HUES64 (cell line): ENCODE measurements at regions not wholly inside any gene's neighbourhood (a gene's known extent, or its start where the extent isn't known, plus 50 kb on each side); places are given as distances from the start of the nearest gene placed in this dataset.

Experiments used
- H3K27ac ChIP-seq: 2 replicates; pipeline ENCODE4 v1.7.0; 2013; ENCODE audit warnings: low read depth, low read length, inconsistent platforms
- H3K27me3 ChIP-seq: 2 replicates; pipeline ENCODE4 v1.6.1; 2013; ENCODE audit warnings: mild to moderate bottlenecking, low read length; ENCODE audit not compliant: insufficient read depth
- H3K36me3 ChIP-seq: 2 replicates; pipeline ENCODE4 v1.6.1; 2013; ENCODE audit warnings: mild to moderate bottlenecking, low read length; ENCODE audit not compliant: insufficient read depth
- H3K4me1 ChIP-seq: 2 replicates; pipeline ENCODE4 v1.6.1; 2013; ENCODE audit warnings: mild to moderate bottlenecking, low read length, moderate library complexity; ENCODE audit not compliant: insufficient read depth
- H3K4me3 ChIP-seq: 2 replicates; pipeline ENCODE4 v1.5.1; 2013; ENCODE audit warnings: mild to moderate bottlenecking, low read length, moderate library complexity
- H3K9ac ChIP-seq: 2 replicates; pipeline ENCODE4 v1.6.1; 2013; ENCODE audit warnings: mild to moderate bottlenecking, low read depth, low read length
- H3K9me3 ChIP-seq: 2 replicates; pipeline ENCODE4 v1.6.1; 2013; ENCODE audit warnings: low read depth, low read length; ENCODE audit not compliant: insufficient read depth
- WGBS: fragments of 150-250, 120-280 bp; methylation state at CpG from one replicate; pipeline ENCODE4 v1.1.7; 2013; ENCODE audit warnings: missing lambda C conversion rate; 5-methylcytosine and 5-hydroxymethylcytosine counted together

DNA sequence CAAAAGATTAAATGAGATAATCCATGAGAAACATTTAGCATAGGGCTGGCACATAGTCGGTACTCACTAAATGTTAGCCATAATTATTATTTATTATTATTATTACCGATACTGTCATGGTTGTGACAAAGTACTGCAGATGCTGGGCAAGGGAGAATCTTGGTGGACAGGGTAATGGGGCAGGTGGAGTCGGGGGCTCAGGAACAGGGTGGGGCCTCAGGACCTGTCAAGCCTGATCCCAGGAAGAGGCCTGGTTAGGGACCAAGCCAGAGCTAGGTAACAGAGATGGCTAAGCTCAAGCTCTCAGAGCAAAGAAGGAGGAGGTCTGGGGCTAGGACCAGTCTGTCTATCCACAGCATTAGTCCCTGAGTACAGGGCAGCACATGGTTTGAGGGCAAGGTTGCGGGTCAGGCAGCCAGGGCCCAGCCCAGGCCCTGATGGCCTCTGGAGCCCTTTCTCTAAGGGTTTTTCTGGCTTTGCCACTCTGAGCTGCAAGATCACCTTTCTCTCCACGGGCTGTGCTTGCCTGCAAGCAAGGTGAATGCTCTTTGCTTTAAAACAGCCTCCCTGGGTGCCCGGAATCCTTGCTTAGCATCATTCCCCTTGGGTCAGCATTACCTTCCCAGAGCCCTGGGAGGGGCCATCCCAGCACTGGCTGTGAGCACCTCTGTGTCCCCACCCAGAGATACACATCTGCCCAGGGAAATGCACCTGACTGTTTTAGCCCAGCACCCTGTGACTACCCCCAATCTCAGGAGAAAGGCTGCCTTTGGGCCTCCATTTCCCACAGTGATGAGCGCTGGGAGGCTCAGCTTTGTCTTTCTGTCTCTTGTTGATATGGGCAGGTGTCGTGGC is 572.0 kb downstream of the PTPRU start:
- Histone ChIP-seq H3K9ac (no peak overlapping the region), H3K4me1 (no peaks in the 10 kb centered on the region), H3K27me3 (no peaks in the 10 kb centered on the region), H3K9me3 (no peaks in the 10 kb centered on the region), H3K36me3 (no peaks in the 10 kb centered on the region), H3K4me3 (no peak overlapping the region), H3K27ac (no peak overlapping the region)
- 93% methylated on average over 6 of the region's 8 CpGs for WGBS

DNA sequence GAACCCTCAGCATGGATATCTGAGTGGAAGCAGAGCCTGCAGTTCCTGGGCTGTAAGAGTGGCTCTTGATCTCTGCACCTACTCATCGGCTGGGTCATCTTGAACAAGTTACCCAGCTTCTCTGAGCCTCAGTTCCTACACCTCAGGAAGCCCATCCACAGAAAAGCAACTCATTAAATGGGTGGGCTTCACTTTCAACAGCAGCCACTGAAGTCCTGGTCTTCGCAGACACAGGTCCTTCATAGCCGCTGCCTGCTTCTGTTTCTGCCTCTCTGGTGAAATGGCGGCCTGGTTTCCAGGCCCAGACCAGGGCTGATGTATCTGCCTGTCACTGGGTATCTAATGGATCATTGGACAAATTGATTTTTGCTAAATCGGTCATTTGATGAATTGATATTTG is 571.4 kb downstream of the PTPRU start:
- no peaks in the 10 kb centered on the region for H3K36me3 ChIP-seq
- no peaks in the 10 kb centered on the region for H3K9me3 ChIP-seq
- H3K4me3 ChIP-seq: no peak overlapping the region
- no peak overlapping the region for H3K27ac ChIP-seq
- no peaks in the 10 kb centered on the region for H3K27me3 ChIP-seq
- H3K9ac ChIP-seq: no peak overlapping the region
- H3K4me1 ChIP-seq: no peaks in the 10 kb centered on the region
- WGBS: 97% methylated on average over 5 of the region's 5 CpGs

DNA sequence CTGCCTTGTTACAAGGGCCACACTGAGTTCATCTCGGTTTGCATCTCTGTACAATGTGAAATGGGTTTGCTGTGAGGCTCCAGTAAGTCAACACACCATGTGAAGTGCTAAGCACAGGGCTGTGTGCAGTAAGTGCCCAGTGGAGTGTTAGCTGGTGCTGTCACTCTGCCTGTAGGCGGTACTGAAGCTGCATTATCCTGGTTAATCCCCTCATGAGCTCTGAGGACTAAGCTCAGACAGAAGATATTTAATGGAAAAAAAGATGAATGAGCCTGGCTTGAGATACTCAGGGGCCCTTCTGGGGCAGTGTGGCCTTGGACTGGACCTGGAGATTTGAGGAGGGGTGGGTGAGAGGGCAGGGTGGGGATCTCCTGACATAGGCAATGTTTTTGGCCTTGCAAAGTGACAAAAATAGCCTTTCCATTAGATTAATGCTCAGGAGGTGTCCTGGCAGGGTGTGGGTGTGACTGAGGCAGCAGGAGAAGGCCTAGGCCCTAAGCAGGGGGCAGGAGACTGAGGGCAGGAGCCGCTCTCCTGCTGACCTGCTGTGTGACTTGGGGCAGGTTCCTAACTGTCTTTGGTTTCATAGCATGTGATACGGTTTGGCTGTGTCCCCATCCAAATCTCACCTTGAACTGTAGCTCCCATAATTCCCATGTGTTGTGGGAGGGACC is 570.5 kb downstream of the PTPRU start:
- no peaks in the 10 kb centered on the region for H3K36me3 ChIP-seq
- no peak overlapping the region for H3K9ac ChIP-seq
- 70% methylated on average over 4 of the region's 4 CpGs for WGBS
- no peaks in the 10 kb centered on the region for H3K27me3 ChIP-seq
- H3K4me1 ChIP-seq: no peaks in the 10 kb centered on the region
- H3K27ac ChIP-seq: no peak overlapping the region
- H3K9me3 ChIP-seq: no peaks in the 10 kb centered on the region
- no peak overlapping the region for H3K4me3 ChIP-seq

DNA sequence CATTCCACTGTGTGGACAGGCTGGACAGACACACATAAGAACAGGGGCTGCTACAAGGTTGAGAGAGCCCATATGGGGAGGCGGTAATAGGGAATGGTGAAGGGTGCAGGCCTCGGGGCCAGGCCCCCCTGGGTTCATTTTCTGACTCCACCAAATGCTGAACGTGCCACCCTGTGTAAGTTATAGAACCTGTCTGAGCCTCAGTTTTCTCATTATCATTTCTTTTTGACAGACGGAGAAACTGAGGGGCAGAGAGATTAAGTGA is 569.5 kb downstream of the PTPRU start:
- no peaks in the 10 kb centered on the region for H3K4me1 ChIP-seq
- H3K9me3 ChIP-seq: no peaks in the 10 kb centered on the region
- H3K9ac ChIP-seq: no peak overlapping the region
- no peaks in the 10 kb centered on the region for H3K36me3 ChIP-seq
- no peak overlapping the region for H3K4me3 ChIP-seq
- WGBS: 98% methylated on average over 4 of the region's 4 CpGs
- no peaks in the 10 kb centered on the region for H3K27me3 ChIP-seq
- no peak overlapping the region for H3K27ac ChIP-seq

DNA sequence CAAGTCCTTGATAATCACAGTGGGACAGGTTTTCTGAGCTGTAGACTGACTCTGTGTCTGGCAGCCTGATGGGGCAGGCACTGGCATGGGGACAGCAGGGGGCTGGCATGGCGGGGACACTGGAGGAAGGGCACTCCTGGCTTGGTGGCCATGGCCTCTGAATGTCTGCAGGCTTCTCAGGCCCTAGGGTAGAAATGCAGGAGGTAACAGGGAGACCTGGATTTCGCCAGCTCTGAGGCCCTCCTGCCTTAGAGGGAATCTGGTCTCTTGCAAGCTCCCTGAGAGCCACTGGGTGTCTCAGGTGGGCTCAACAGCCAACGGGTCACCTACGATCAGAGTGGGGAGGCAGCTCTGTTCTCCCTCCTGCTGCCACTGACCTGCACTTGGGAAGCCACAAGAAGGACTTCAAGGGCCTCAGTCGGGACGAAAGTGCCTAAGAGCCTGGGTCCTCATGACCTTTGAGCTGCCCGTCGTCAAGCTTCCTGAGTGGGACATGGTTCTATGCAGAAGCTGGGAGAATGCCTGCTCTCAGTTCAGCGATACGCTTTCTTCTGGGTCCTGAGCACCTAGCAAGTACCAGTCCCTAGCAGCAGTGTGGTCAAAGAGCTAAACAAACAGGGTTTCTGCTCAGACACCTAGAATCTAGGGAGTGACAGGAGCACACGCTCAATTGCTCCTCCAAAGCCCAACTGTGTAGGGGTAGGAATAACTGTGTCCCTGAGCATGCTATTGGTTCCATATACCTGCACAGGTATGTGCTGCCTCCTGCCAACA is 569.0 kb downstream of the PTPRU start:
- WGBS: 79% methylated on average over 11 of the region's 11 CpGs
- H3K4me3 ChIP-seq: no peak overlapping the region
- H3K4me1 ChIP-seq: no peaks in the 10 kb centered on the region
- H3K27ac ChIP-seq: no peak overlapping the region
- H3K9me3 ChIP-seq: no peaks in the 10 kb centered on the region
- H3K9ac ChIP-seq: no peak overlapping the region
- no peaks in the 10 kb centered on the region for H3K27me3 ChIP-seq
- no peaks in the 10 kb centered on the region for H3K36me3 ChIP-seq

DNA sequence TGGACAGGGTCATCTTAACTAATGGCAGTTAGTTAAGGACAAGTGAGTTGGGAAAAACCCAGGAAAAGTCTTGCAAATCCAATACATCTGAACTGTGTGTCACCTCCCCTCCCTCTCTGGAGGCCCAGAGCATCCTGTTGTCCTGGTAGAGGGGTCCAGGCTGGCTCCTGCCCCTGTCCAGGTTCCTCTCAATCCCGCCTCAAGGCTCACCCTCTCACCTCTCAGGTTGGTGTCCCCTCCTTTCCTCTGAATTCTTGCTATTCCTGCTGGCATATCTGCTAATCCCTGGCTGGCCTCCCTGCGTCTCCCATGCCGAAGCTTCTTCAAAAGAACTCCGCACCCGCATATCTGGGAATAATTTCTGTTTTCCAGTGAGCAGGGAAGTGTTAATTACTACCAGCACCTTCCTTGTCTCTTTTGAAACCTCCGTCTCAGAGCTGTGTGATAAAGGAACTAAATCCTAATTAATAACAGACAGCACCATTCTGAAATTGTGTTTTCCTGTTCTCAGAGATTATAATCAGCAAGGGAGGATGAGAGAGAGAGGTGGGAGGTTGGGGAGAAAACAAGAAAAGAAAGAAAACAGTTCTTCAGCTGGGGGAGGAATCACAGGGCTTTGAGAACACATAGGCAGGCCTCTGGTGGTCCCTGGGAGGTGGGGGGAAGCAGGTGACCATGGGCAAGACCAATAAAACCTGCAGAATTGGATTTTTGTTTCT is 568.0 kb downstream of the PTPRU start:
- H3K27me3 ChIP-seq: no peaks in the 10 kb centered on the region
- no peak overlapping the region for H3K4me3 ChIP-seq
- H3K4me1 ChIP-seq: no peaks in the 10 kb centered on the region
- H3K9me3 ChIP-seq: no peaks in the 10 kb centered on the region
- H3K36me3 ChIP-seq: no peaks in the 10 kb centered on the region
- H3K27ac ChIP-seq: no peak overlapping the region
- H3K9ac ChIP-seq: no peak overlapping the region
- 66% methylated on average over 5 of the region's 6 CpGs for WGBS

DNA sequence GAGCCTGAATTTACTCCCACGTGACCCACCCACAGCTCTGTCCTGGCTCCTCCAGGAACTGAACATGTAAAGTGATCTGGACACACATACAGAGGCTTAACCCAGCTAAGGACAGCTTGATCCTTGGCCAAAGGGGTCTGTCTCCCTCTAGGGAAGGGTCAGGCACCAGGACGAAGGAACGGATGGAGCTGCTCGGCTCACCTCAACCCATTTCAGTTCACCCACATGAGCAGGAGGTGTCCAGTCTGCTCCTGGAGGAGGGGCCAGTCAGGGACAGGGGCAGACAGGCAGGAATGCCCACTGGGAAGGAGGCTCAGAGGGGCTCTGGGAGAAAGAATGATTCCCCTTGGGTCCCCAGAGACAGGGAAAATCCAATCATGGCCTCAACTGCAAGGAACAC is 567.2 kb downstream of the PTPRU start:
- H3K27me3 ChIP-seq: no peaks in the 10 kb centered on the region
- no peaks in the 10 kb centered on the region for H3K4me1 ChIP-seq
- WGBS: 94% methylated on average over 4 of the region's 4 CpGs
- H3K4me3 ChIP-seq: no peak overlapping the region
- H3K27ac ChIP-seq: no peak overlapping the region
- no peak overlapping the region for H3K9ac ChIP-seq
- no peaks in the 10 kb centered on the region for H3K36me3 ChIP-seq
- H3K9me3 ChIP-seq: no peaks in the 10 kb centered on the region

DNA sequence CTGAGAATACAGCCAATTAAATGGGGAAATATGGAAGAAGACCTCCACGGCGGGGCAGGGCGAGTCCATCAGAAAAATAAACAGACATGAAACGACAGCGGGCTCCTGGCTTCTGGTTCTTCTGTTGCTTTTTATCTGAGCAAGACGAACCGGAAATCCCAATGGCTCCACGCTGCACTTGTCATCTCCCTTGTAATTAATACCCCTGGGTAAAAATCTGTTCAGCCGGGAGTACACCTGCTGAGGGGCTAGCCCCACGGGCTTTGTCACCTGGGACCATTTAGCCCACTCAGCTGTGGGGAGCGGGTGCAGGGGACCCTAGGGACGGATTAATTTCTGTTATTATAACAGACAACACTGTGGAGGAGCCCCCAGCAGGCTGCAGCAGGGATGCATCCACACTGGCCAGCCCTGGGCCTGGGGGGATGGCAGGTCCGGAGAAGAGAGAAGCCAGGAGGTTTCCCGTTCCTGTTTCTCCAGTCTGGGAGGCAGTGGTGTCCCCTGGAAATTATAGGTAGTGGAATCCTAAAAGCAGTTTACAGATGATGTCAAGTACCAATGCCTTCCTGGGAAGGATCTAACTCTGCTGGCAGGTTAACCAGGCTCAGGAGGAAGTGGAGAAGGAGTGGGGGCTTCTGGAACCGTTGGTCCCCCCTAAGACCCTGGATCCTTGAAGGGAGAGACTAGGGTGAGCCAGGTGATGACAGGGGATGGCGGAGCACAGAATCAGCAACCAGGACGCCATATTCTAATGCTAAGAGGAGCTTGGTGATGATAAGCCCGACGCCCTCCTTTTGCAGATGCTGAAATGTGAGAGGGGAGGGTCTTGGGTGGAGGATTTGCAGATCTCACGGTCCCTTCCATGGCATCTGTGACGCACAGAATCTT is 566.1 kb downstream of the PTPRU start:
- 92% methylated on average over 21 of the region's 21 CpGs for WGBS

DNA sequence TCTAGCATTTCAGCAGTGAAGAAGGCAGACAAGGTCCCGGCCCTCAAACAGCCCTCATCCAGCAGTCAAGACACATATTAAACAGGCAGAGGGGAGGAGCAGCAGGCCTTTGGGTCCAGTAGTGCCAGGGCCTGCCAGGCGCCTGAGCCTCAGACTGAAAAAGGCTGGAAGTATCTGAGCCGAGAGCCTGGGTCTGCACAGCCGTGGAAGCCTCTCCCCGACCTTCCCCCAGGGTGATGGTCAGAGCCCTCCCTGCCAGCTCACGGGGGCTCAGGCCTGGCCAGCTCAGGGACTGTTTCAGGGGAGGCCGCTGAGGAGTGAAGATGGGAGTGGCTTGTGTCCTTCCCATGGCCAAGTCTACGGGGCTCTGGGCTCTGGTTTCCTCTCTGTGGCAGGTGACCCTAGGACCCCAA is 565.2 kb downstream of the PTPRU start:
- Histone ChIP-seq H3K27ac (no peak overlapping the region), H3K4me1 (no peaks in the 10 kb centered on the region), H3K9ac (no peak overlapping the region), H3K9me3 (no peaks in the 10 kb centered on the region), H3K27me3 (no peaks in the 10 kb centered on the region), H3K4me3 (no peak overlapping the region), H3K36me3 (no peaks in the 10 kb centered on the region)
- WGBS: 87% methylated on average over 8 of the region's 8 CpGs

More for the DNA sequence above, 566.1 kb downstream of the PTPRU start:
- Histone ChIP-seq H3K9me3 (no peaks in the 10 kb centered on the region), H3K4me3 (no peak overlapping the region), H3K27ac (no peak overlapping the region), H3K4me1 (no peaks in the 10 kb centered on the region), H3K27me3 (no peaks in the 10 kb centered on the region), H3K36me3 (no peaks in the 10 kb centered on the region), H3K9ac (no peak overlapping the region)

DNA sequence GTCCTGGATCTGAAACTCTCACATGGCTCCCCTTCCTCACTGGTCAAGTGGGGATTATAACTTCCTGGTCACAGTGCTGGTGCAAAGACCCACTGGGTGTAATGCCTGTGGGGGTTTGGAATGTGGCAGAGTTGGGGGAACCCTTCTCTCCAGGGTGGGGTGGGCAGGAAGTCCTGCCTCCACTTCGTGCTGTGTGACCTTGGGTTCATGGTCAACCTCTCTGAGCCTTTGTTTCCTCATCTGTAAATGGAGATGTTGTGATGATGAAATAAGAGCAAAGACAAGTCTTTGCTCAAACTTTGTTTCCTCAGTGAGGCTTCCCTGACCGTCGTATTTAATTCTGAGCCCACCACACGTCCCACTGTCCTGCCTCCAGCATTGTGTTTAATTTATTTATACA is 564.7 kb downstream of the PTPRU start:
- H3K36me3 ChIP-seq: no peaks in the 10 kb centered on the region
- 100% methylated on average over 3 of the region's 4 CpGs for WGBS
- H3K4me1 ChIP-seq: no peaks in the 10 kb centered on the region
- no peaks in the 10 kb centered on the region for H3K9me3 ChIP-seq
- H3K9ac ChIP-seq: no peak overlapping the region
- no peaks in the 10 kb centered on the region for H3K27me3 ChIP-seq
- H3K4me3 ChIP-seq: no peak overlapping the region
- H3K27ac ChIP-seq: no peak overlapping the region
